ENCODE measurements at regions not wholly inside any gene's neighbourhood (a gene's known extent, or its start where the extent isn't known, plus 50 kb on each side); places are given as distances from the start of the nearest gene placed in this dataset.

GRCh38 chr2:215614296-215614695 is 178.4 kb upstream of the FN1 start:
- TF ChIP-seq, protein P1, sequence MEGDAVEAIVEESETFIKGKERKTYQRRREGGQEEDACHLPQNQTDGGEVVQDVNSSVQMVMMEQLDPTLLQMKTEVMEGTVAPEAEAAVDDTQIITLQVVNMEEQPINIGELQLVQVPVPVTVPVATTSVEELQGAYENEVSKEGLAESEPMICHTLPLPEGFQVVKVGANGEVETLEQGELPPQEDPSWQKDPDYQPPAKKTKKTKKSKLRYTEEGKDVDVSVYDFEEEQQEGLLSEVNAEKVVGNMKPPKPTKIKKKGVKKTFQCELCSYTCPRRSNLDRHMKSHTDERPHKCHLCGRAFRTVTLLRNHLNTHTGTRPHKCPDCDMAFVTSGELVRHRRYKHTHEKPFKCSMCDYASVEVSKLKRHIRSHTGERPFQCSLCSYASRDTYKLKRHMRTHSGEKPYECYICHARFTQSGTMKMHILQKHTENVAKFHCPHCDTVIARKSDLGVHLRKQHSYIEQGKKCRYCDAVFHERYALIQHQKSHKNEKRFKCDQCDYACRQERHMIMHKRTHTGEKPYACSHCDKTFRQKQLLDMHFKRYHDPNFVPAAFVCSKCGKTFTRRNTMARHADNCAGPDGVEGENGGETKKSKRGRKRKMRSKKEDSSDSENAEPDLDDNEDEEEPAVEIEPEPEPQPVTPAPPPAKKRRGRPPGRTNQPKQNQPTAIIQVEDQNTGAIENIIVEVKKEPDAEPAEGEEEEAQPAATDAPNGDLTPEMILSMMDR (IDR thresholded peaks at IDR 0.05): no peak
- TF ChIP-seq EZH2 (IDR thresholded peaks at IDR 0.05; ENCODE audit: borderline replicate concordance, insufficient read depth, low read depth, low read length, poor library complexity, severe bottlenecking): no peak
- ChIA-PET CTCF (no interaction called here), POLR2A (no interaction called here)
- no peak overlapping the region for H3K27ac ChIP-seq (ENCODE audit: low read length in 2 of 2)
- Mint-ChIP-seq H3K27ac (no peak overlapping the region), H3K27me3 (peaks cover 12% of the 10 kb centered on the region), H3K4me1 (no peaks in the 10 kb centered on the region), H3K9me3 (ENCODE audit: insufficient read depth) (no peaks in the 10 kb centered on the region), H3K4me3 (no peak overlapping the region)
- H4K20me1 ChIP-seq (ENCODE audit: control insufficient read depth, insufficient read depth, low read length, poor library complexity, severe bottlenecking): no peaks in the 10 kb centered on the region
- no peaks in the 10 kb centered on the region for H3K79me2 ChIP-seq (ENCODE audit: control insufficient read depth, insufficient read depth, low read length)
- H3K4me1 ChIP-seq (ENCODE audit: control insufficient read depth in 2 of 2, insufficient read depth in 2 of 2, low read length in 2 of 2): no peaks in the 10 kb centered on the region
- H2AFZ ChIP-seq (ENCODE audit: insufficient read depth, low read depth, low read length, poor library complexity, severe bottlenecking): no peak overlapping the region
- no peaks in the 10 kb centered on the region for H3K36me3 ChIP-seq (replicated peaks in 1 of 2; ENCODE audit: control extremely low read depth in 1 of 2, control insufficient read depth in 1 of 2, extremely low read depth in 1 of 2, insufficient read depth in 2 of 2, low read length in 1 of 2)
- intact Hi-C loops (cut with micrococcal nuclease): no loop called here
- DNase-seq (no peak), ATAC-seq (ENCODE audit: low read depth) (no peak)
- 97% methylated on average over 2 of the region's 7 CpGs for WGBS (ENCODE audit: insufficient coverage)
- no peaks in the 10 kb centered on the region for H3K9me3 ChIP-seq (ENCODE audit: control extremely low read depth in 1 of 3, control insufficient read depth in 2 of 3, insufficient read depth in 1 of 3, low read length in 2 of 3)
- no peak overlapping the region for H3K9ac ChIP-seq (ENCODE audit: low read length)
- no peak overlapping the region for H3K4me3 ChIP-seq (ENCODE audit: control extremely low read depth in 1 of 5, extremely low read depth in 1 of 5, insufficient read depth in 1 of 5, low read depth in 2 of 5, low read length in 4 of 5)
- no peak overlapping the region for H3K4me2 ChIP-seq (replicated peaks; ENCODE audit: low read depth, low read length, poor library complexity, severe bottlenecking)
- H3K27me3 ChIP-seq (replicated peaks in 1 of 4; ENCODE audit: control extremely low read depth in 1 of 4, control insufficient read depth in 3 of 4, insufficient read depth in 4 of 4, low read length in 3 of 4): peaks cover 0 to 2% (median 0%) of the 10 kb centered on the region in 4 experiments

DNA sequence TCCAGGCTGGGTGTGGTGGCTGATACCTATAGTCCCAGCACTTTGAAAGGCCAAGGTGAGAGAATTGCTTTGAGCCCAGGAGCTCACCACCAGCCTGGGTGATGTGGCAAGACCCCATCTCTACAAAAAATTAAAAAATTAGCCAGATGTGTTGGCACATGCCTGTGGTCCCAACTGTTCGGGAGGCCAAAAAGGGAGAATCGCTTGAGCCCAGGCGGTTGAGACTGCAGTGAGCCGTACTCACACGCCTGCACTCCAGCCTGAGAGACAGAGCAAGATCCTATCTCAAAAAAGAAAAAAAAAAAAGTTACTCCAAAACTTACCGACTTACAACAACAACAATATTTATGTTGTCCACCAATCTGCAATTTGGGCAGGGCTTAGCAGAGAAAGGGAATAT is 178.0 kb upstream of the FN1 start:
- DNase-seq: no peak
- H3K9ac ChIP-seq (ENCODE audit: low read length): no peak overlapping the region
- no peaks in the 10 kb centered on the region for H3K27me3 ChIP-seq (replicated peaks in 1 of 4; ENCODE audit: control extremely low read depth in 1 of 4, control insufficient read depth in 3 of 4, insufficient read depth in 4 of 4, low read length in 3 of 4)
- no peak overlapping the region for H2AFZ ChIP-seq (ENCODE audit: insufficient read depth, low read depth, low read length, poor library complexity, severe bottlenecking)
- H3K27me3 Mint-ChIP-seq: peaks cover 10% of the 10 kb centered on the region
- H3K4me3 ChIP-seq (ENCODE audit: control extremely low read depth in 1 of 5, extremely low read depth in 1 of 5, insufficient read depth in 1 of 5, low read depth in 2 of 5, low read length in 4 of 5): no peak overlapping the region
- CTCF ChIA-PET: no interaction called here
- no peaks in the 10 kb centered on the region for H3K79me2 ChIP-seq (ENCODE audit: control insufficient read depth, insufficient read depth, low read length)
- TF ChIP-seq EZH2 (IDR thresholded peaks at IDR 0.05; ENCODE audit: borderline replicate concordance, insufficient read depth, low read depth, low read length, poor library complexity, severe bottlenecking): no peak
- TF ChIP-seq, protein P1 (IDR thresholded peaks at IDR 0.05): no peak
- POLR2A ChIA-PET: interaction anchor here (0.7 kb wide), 1 partner anchor 43 kb away, joined by 4 read pairs; no protein-coding TSS in a partner anchor
- H4K20me1 ChIP-seq (ENCODE audit: control insufficient read depth, insufficient read depth, low read length, poor library complexity, severe bottlenecking): no peaks in the 10 kb centered on the region
- intact Hi-C loops (cut with micrococcal nuclease): no loop called here
- H3K27ac ChIP-seq (ENCODE audit: low read length in 2 of 2): no peak overlapping the region
- no peaks in the 10 kb centered on the region for H3K4me1 ChIP-seq (ENCODE audit: control insufficient read depth in 2 of 2, insufficient read depth in 2 of 2, low read length in 2 of 2)
- H3K36me3 ChIP-seq (replicated peaks in 1 of 2; ENCODE audit: control extremely low read depth in 1 of 2, control insufficient read depth in 1 of 2, extremely low read depth in 1 of 2, insufficient read depth in 2 of 2, low read length in 1 of 2): no peaks in the 10 kb centered on the region
- H3K4me2 ChIP-seq (replicated peaks; ENCODE audit: low read depth, low read length, poor library complexity, severe bottlenecking): no peak overlapping the region
- H3K4me3 Mint-ChIP-seq: no peak overlapping the region
- WGBS (ENCODE audit: insufficient coverage): 100% methylated on average over 1 of the region's 6 CpGs
- no peaks in the 10 kb centered on the region for H3K4me1 Mint-ChIP-seq
- H3K9me3 ChIP-seq (ENCODE audit: control extremely low read depth in 1 of 3, control insufficient read depth in 2 of 3, insufficient read depth in 1 of 3, low read length in 2 of 3): no peaks in the 10 kb centered on the region
- no peak for ATAC-seq (ENCODE audit: low read depth)
- H3K9me3 Mint-ChIP-seq (ENCODE audit: insufficient read depth): no peaks in the 10 kb centered on the region
- no peak overlapping the region for H3K27ac Mint-ChIP-seq
